HEK293 (cell line): ENCODE measurements at regions not wholly inside any gene's neighbourhood (a gene's known extent, or its start where the extent isn't known, plus 50 kb on each side); places are given as distances from the start of the nearest gene placed in this dataset.

Source experiments
- CTCF ChIA-PET: fragments of 350-600 bp; formaldehyde crosslinking; extraction: SDS; loops from one replicate; lab custom pipeline; 2021; ENCODE audit warnings: antibody characterized with exemption; lab: Yijun Ruan, JAX
- POLR2A ChIA-PET: fragments of 300-600 bp; formaldehyde crosslinking; extraction: SDS; loops from one replicate; lab custom pipeline; 2020; ENCODE audit warnings: antibody characterized with exemption, inconsistent platforms; lab: Yijun Ruan, JAX
- H3K27ac ChIP-seq: fragments of 200-500 bp; sonication (Bioruptor generic); 2 replicates; pipeline ENCODE4 v1.5.1; 2014; ENCODE audit warnings: low read depth, low read length, control low read depth, inconsistent platforms; ENCODE audit errors: extremely low read depth
- H3K36me3 ChIP-seq, 2 experiments: fragments of 200-500 bp in 1 of 2; sonication (Bioruptor generic) in 1 of 2; 1 replicate in 1 of 2; 2 replicates in 1 of 2; pipeline ENCODE4 v1.5.1; 2014 to 2017; ENCODE audit warnings: inconsistent platforms in 2 of 2, low read length in 2 of 2; ENCODE audit not compliant: control insufficient read depth in 2 of 2, insufficient read depth in 1 of 2
- H3K4me1 ChIP-seq: fragments of 200-500 bp; sonication (Bioruptor generic); 2 replicates; pipeline ENCODE4 v1.5.1; 2014; ENCODE audit warnings: mild to moderate bottlenecking, low read length, inconsistent platforms; ENCODE audit not compliant: control insufficient read depth, insufficient read depth
- H3K4me3 ChIP-seq: 2 replicates; pipeline ENCODE4 v1.5.1; 2011; ENCODE audit warnings: low read depth, mild to moderate bottlenecking, control low read depth, low read length, moderate library complexity
- H3K9me3 ChIP-seq: fragments of 200-500 bp; sonication (Bioruptor generic); 2 replicates; pipeline ENCODE4 v1.5.1; 2014; ENCODE audit warnings: low read depth, low read length, inconsistent platforms; ENCODE audit not compliant: control insufficient read depth, insufficient read depth
- FEZF1 ChIP-seq: fragments of 450-650 bp; formaldehyde crosslinking; IDR thresholded peaks from 2 replicates; pipeline ENCODE4 v1.5.1; 2016; ENCODE audit warnings: missing biosample characterization, missing genetic modification characterization
- GLIS2 ChIP-seq: fragments of 450-650 bp; formaldehyde crosslinking; IDR thresholded peaks from 2 replicates; pipeline ENCODE4 v1.5.1; 2016; ENCODE audit warnings: missing biosample characterization, missing genetic modification characterization
- MEIS1 ChIP-seq: sonication (generic); formaldehyde crosslinking; IDR thresholded peaks from 2 replicates; pipeline ENCODE4 v1.8.1; 2022; ENCODE audit warnings: missing genetic modification reagents, mild to moderate bottlenecking, borderline replicate concordance
- PRDM1 ChIP-seq: fragments of 450-650 bp; formaldehyde crosslinking; IDR thresholded peaks from 2 replicates; pipeline ENCODE4; 2016; ENCODE audit warnings: missing biosample characterization, missing genetic modification characterization
- SP2 ChIP-seq: fragments of 450-650 bp; formaldehyde crosslinking; IDR thresholded peaks from 2 replicates; pipeline ENCODE4 v1.5.1; 2016; ENCODE audit warnings: missing biosample characterization, missing genetic modification characterization
- ZBTB17 ChIP-seq: fragments of 450-650 bp; formaldehyde crosslinking; IDR thresholded peaks from 2 replicates; pipeline ENCODE4 v1.5.1; 2016; ENCODE audit warnings: missing biosample characterization, missing genetic modification characterization
- ZBTB48 ChIP-seq: fragments of 450-650 bp; formaldehyde crosslinking; IDR thresholded peaks from 2 replicates; pipeline ENCODE4 v1.5.1; 2016; ENCODE audit warnings: missing biosample characterization, missing genetic modification characterization
- ZNF132 ChIP-seq: fragments of 450-650 bp; formaldehyde crosslinking; IDR thresholded peaks from 2 replicates; pipeline ENCODE4 v1.5.1; 2017; ENCODE audit warnings: missing biosample characterization, missing genetic modification characterization, borderline replicate concordance
- ZNF146 ChIP-seq: fragments of 450-650 bp; formaldehyde crosslinking; IDR thresholded peaks from 2 replicates; pipeline ENCODE4 v1.5.1; 2016; ENCODE audit warnings: missing biosample characterization, missing genetic modification characterization
- ZNF157 ChIP-seq: fragments of 450-650 bp; formaldehyde crosslinking; IDR thresholded peaks from 2 replicates; pipeline ENCODE4 v1.5.1; 2016; ENCODE audit warnings: missing biosample characterization, missing genetic modification characterization
- ZNF214 ChIP-seq: fragments of 450-650 bp; formaldehyde crosslinking; IDR thresholded peaks from 2 replicates; pipeline ENCODE4 v1.5.1; 2017; ENCODE audit warnings: missing biosample characterization, mild to moderate bottlenecking, missing genetic modification characterization, borderline replicate concordance
- ZNF266 ChIP-seq: fragments of 450-650 bp; formaldehyde crosslinking; IDR thresholded peaks from 2 replicates; pipeline ENCODE4 v1.5.1; 2016; ENCODE audit warnings: missing biosample characterization, missing genetic modification characterization, low read depth
- ZNF473 ChIP-seq: fragments of 450-650 bp; formaldehyde crosslinking; IDR thresholded peaks from 2 replicates; pipeline ENCODE4 v1.5.1; 2017; ENCODE audit warnings: missing biosample characterization, missing genetic modification characterization
- ZNF654 ChIP-seq: fragments of 450-650 bp; formaldehyde crosslinking; IDR thresholded peaks from 2 replicates; pipeline ENCODE4 v1.5.1; 2016; ENCODE audit warnings: low read depth, missing biosample characterization, missing genetic modification characterization
- ZNF660 ChIP-seq: fragments of 450-650 bp; IDR thresholded peaks from 2 replicates; pipeline ENCODE4 v1.5.1; 2018; ENCODE audit warnings: missing biosample characterization, mild to moderate bottlenecking, missing genetic modification characterization
- ZNF664 ChIP-seq: fragments of 450-650 bp; formaldehyde crosslinking; IDR thresholded peaks from 2 replicates; pipeline ENCODE4 v1.5.1; 2016; ENCODE audit warnings: missing biosample characterization, missing genetic modification characterization
- ZNF677 ChIP-seq: fragments of 450-650 bp; IDR thresholded peaks from 2 replicates; pipeline ENCODE4 v1.5.0; 2018; ENCODE audit warnings: missing biosample characterization, mild to moderate bottlenecking, missing genetic modification characterization, moderate library complexity
- ZNF701 ChIP-seq: fragments of 450-650 bp; formaldehyde crosslinking; IDR thresholded peaks from 2 replicates; pipeline ENCODE4 v1.5.1; 2016; ENCODE audit warnings: missing biosample characterization, missing genetic modification characterization
- ZNF747 ChIP-seq: fragments of 450-650 bp; formaldehyde crosslinking; IDR thresholded peaks from 2 replicates; pipeline ENCODE4 v1.5.1; 2016; ENCODE audit warnings: missing biosample characterization, missing genetic modification characterization
- TF ChIP-seq, protein P1 (sequence below): fragments of 450-650 bp; formaldehyde crosslinking; conservative IDR thresholded peaks from 2 replicates; pipeline ENCODE4 v1.5.1; 2016; ENCODE audit warnings: low read depth, missing biosample characterization, missing genetic modification characterization

DNA sequence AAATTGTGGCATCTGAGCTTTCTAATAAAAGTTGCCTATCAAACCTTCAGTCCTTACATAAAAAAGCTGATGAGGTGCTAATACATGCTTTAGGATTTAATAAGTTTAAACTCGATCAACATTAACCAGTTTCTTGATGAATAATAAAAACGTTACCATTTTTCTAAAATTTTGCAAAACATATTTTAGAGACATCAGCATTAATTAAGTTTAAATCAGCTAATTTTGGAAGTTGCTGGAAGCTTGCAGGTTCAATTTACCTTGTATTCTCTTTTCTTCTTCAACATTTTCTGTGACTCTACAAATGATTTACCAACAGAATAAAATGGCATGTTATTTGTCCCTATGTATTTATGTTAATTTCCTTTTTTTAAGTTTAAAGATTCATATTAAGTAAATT is 365.3 kb upstream of the OPRM1 start:
- Histone ChIP-seq H3K4me1 (no peaks in the 10 kb centered on the region), H3K36me3 (no peaks in the 10 kb centered on the region), H3K27ac (no peak overlapping the region), H3K9me3 (no peaks in the 10 kb centered on the region), H3K4me3 (no peak overlapping the region)
- POLR2A ChIA-PET, result no interaction called here
- TF ChIP-seq ZNF157 (tag by site-specific recombination) (no peak), ZNF660 (tag by site-specific recombination) (no peak)
- CTCF ChIA-PET, result no interaction called here

DNA sequence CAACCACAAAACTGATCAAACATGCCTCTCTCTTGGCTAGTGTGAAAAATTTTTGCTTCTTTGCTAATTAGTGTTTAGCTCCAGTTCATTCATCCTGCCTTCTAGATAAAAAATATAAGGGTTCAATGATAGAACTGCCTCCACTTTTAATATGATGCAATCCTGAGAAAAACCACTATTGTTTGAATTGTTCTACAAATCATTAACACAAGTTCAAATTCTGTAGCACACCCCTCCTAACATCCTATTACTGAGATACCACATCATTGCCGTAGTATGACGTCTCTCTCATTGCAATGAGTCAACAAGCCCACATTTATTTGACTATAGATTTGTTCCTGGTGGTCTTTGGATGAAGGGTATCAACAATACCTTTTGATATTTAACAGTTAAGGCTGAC is 365.8 kb upstream of the OPRM1 start:
- no peaks in the 10 kb centered on the region for H3K4me1 ChIP-seq
- H3K9me3 ChIP-seq, result no peaks in the 10 kb centered on the region
- POLR2A ChIA-PET, result no interaction called here
- CTCF ChIA-PET, result no interaction called here
- no peaks in the 10 kb centered on the region for H3K36me3 ChIP-seq
- H3K4me3 ChIP-seq, result no peak overlapping the region
- no peak overlapping the region for H3K27ac ChIP-seq
- TF ChIP-seq ZNF146 (no peak), ZNF214 (tag by site-specific recombination) (no peak)

DNA sequence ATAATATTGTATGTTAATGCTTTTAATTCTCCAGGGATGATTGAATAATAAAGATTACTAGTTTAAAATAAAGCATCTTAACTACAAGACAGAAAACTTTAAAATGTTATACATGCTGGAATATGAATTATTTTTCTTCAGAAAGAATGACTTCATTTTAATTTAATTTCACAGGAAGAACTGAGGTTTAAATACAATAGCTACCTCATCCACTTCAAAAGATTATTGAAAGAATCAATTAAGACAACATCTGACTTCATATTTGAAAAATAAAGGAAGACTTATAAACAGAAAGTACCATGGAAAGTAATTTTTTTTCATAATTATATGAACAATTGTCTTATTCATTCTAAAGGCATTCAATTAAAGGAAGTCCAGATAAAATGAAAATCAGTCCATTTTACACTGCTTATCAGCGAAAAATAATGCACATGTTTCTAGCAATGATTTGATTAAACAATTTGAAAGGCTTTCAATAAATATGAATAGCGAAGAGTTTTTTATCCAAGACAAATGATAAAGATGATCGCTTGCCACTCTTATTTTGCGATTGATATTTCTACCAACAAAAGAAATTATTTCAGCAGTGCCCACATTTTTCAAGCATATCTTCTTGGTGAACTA is 368.5 kb upstream of the OPRM1 start:
- Histone ChIP-seq H3K9me3 (no peaks in the 10 kb centered on the region), H3K4me1 (no peaks in the 10 kb centered on the region), H3K4me3 (no peak overlapping the region), H3K36me3 (no peaks in the 10 kb centered on the region), H3K27ac (no peak overlapping the region)
- CTCF ChIA-PET, result no interaction called here
- POLR2A ChIA-PET, result no interaction called here
- TF ChIP-seq MEIS1 (CRISPR knock-in tag) (no peak), FEZF1 (tag by site-specific recombination) (no peak), PRDM1 (tag by site-specific recombination) (no peak), ZBTB17 (tag by site-specific recombination) (no peak), ZNF654 (tag by site-specific recombination) (no peak), ZNF664 (tag by site-specific recombination) (no peak), ZNF132 (no peak), ZNF747 (no peak), GLIS2 (tag by site-specific recombination) (no peak), ZNF701 (no peak), ZNF266 (tag by site-specific recombination) (no peak), ZNF473 (tag by site-specific recombination) (no peak), SP2 (tag by site-specific recombination) (no peak), ZNF677 (tag by site-specific recombination) (no peak), ZBTB48 (tag by site-specific recombination) (no peak)
- TF ChIP-seq, protein P1, sequence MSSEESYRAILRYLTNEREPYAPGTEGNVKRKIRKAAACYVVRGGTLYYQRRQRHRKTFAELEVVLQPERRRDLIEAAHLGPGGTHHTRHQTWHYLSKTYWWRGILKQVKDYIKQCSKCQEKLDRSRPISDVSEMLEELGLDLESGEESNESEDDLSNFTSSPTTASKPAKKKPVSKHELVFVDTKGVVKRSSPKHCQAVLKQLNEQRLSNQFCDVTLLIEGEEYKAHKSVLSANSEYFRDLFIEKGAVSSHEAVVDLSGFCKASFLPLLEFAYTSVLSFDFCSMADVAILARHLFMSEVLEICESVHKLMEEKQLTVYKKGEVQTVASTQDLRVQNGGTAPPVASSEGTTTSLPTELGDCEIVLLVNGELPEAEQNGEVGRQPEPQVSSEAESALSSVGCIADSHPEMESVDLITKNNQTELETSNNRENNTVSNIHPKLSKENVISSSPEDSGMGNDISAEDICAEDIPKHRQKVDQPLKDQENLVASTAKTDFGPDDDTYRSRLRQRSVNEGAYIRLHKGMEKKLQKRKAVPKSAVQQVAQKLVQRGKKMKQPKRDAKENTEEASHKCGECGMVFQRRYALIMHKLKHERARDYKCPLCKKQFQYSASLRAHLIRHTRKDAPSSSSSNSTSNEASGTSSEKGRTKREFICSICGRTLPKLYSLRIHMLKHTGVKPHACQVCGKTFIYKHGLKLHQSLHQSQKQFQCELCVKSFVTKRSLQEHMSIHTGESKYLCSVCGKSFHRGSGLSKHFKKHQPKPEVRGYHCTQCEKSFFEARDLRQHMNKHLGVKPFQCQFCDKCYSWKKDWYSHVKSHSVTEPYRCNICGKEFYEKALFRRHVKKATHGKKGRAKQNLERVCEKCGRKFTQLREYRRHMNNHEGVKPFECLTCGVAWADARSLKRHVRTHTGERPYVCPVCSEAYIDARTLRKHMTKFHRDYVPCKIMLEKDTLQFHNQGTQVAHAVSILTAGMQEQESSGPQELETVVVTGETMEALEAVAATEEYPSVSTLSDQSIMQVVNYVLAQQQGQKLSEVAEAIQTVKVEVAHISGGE (tag by site-specific recombination), result no peak
- TF ChIP-seq, all 188 proteins: peak for 0
